ENCODE measurements at regions not wholly inside any gene's neighbourhood (a gene's known extent, or its start where the extent isn't known, plus 50 kb on each side); places are given as distances from the start of the nearest gene placed in this dataset.
A peak's percentile ranks its signal among the peaks of the same experiment; 100 is the strongest.

GRCh38 chr7:115748123-115748738 lies 282.3 kb downstream of the TFEC start:
- Histone ChIP-seq H3K14ac (ENCODE audit: low read length in 2 of 2) (no peak overlapping the region), H3K4me2 (ENCODE audit: low read length, poor library complexity, severe bottlenecking) (no peak overlapping the region)
- WGBS, result 74% methylated on average over 3 of the region's 5 CpGs

GRCh38 chr7:115747174-115747573 lies 283.4 kb downstream of the TFEC start:
- Histone ChIP-seq H2AK5ac (ENCODE audit: low read length, severe bottlenecking) (no peak overlapping the region), H3K4ac (ENCODE audit: low read depth in 1 of 2, low read length in 2 of 2) (no peak overlapping the region), H2BK12ac (ENCODE audit: low read length in 2 of 2) (no peak overlapping the region), H3K4me1 (ENCODE audit: control insufficient read depth, insufficient read depth, low read depth, low read length) (no peaks in the 10 kb centered on the region), H3K79me1 (replicated peaks; ENCODE audit: low read length, poor library complexity, severe bottlenecking) (no peaks in the 10 kb centered on the region), H3K27ac (ENCODE audit: low read length, poor library complexity, severe bottlenecking) (no peak overlapping the region), H3K23ac (ENCODE audit: low read length in 2 of 2) (no peak overlapping the region), H2BK5ac (ENCODE audit: low read depth, low read length, poor library complexity, severe bottlenecking) (no peak overlapping the region), H3K27me3 (ENCODE audit: control insufficient read depth in 1 of 2, insufficient read depth in 1 of 2, low read length in 2 of 2) (no peaks in the 10 kb centered on the region), H3K36me3 (ENCODE audit: control insufficient read depth in 1 of 2, insufficient read depth in 2 of 2, low read depth in 1 of 2, low read length in 2 of 2) (no peaks in the 10 kb centered on the region), H3K18ac (ENCODE audit: low read depth in 1 of 2, low read length in 2 of 2) (no peak overlapping the region), H2BK15ac (ENCODE audit: low read depth, poor library complexity, severe bottlenecking) (no peak overlapping the region), H3K9ac (ENCODE audit: low read length) (peak overlapping the region; percentile 12), H3K9me3 (ENCODE audit: control insufficient read depth, low read length) (no peaks in the 10 kb centered on the region), H3K4me3 (ENCODE audit: insufficient read depth in 1 of 2, low read depth in 1 of 2, low read length in 2 of 2) (no peak overlapping the region), H3K4me2 (ENCODE audit: low read length, poor library complexity, severe bottlenecking) (no peak overlapping the region), H2BK120ac (ENCODE audit: low read depth, low read length) (no peak overlapping the region), H2AFZ (ENCODE audit: low read depth, low read length) (no peak overlapping the region), H3K14ac (ENCODE audit: low read length in 2 of 2) (no peak overlapping the region), H4K8ac (ENCODE audit: low read length) (no peak overlapping the region), H4K91ac (ENCODE audit: low read length) (no peak overlapping the region)
- peak; percentile 9 for DNase-seq
- WGBS, result 72% methylated on average over 3 of the region's 4 CpGs

More at GRCh38 chr7:115748123-115748738, 282.3 kb downstream of the TFEC start:
- H2AFZ ChIP-seq (ENCODE audit: low read depth, low read length), result no peak overlapping the region
- no peak overlapping the region for H2BK120ac ChIP-seq (ENCODE audit: low read depth, low read length)
- no peak overlapping the region for H3K23ac ChIP-seq (ENCODE audit: low read length in 2 of 2)
- no peak overlapping the region for H3K4ac ChIP-seq (ENCODE audit: low read depth in 1 of 2, low read length in 2 of 2)
- H2BK5ac ChIP-seq (ENCODE audit: low read depth, low read length, poor library complexity, severe bottlenecking), result no peak overlapping the region
- no peaks in the 10 kb centered on the region for H3K9me3 ChIP-seq (ENCODE audit: control insufficient read depth, low read length)
- no peak overlapping the region for H3K27ac ChIP-seq (ENCODE audit: low read length, poor library complexity, severe bottlenecking)
- H3K36me3 ChIP-seq (ENCODE audit: control insufficient read depth in 1 of 2, insufficient read depth in 2 of 2, low read depth in 1 of 2, low read length in 2 of 2), result no peaks in the 10 kb centered on the region
- no peak overlapping the region for H3K9ac ChIP-seq (ENCODE audit: low read length)
- H2AK5ac ChIP-seq (ENCODE audit: low read length, severe bottlenecking), result no peak overlapping the region
- peak; percentile 16 for DNase-seq
- no peaks in the 10 kb centered on the region for H3K79me1 ChIP-seq (replicated peaks; ENCODE audit: low read length, poor library complexity, severe bottlenecking)
- no peak overlapping the region for H4K91ac ChIP-seq (ENCODE audit: low read length)
- no peaks in the 10 kb centered on the region for H3K4me1 ChIP-seq (ENCODE audit: control insufficient read depth, insufficient read depth, low read depth, low read length)
- H2BK15ac ChIP-seq (ENCODE audit: low read depth, poor library complexity, severe bottlenecking), result no peak overlapping the region
- no peak overlapping the region for H4K8ac ChIP-seq (ENCODE audit: low read length)
- no peak overlapping the region for H2BK12ac ChIP-seq (ENCODE audit: low read length in 2 of 2)
- H3K4me3 ChIP-seq (ENCODE audit: insufficient read depth in 1 of 2, low read depth in 1 of 2, low read length in 2 of 2), result no peak overlapping the region
- H3K27me3 ChIP-seq (ENCODE audit: control insufficient read depth in 1 of 2, insufficient read depth in 1 of 2, low read length in 2 of 2), result no peaks in the 10 kb centered on the region
- no peak overlapping the region for H3K18ac ChIP-seq (ENCODE audit: low read depth in 1 of 2, low read length in 2 of 2)

- Histone ChIP-seq H3K14ac (ENCODE audit: low read length in 2 of 2) (no peak overlapping the region), H2BK120ac (ENCODE audit: low read depth, low read length) (no peak overlapping the region), H2AK5ac (ENCODE audit: low read length, severe bottlenecking) (no peak overlapping the region), H4K8ac (ENCODE audit: low read length) (no peak overlapping the region), H3K18ac (ENCODE audit: low read depth in 1 of 2, low read length in 2 of 2) (no peak overlapping the region), H3K4ac (ENCODE audit: low read depth in 1 of 2, low read length in 2 of 2) (no peak overlapping the region), H3K36me3 (ENCODE audit: control insufficient read depth in 1 of 2, insufficient read depth in 2 of 2, low read depth in 1 of 2, low read length in 2 of 2) (no peaks in the 10 kb centered on the region), H4K91ac (ENCODE audit: low read length) (no peak overlapping the region), H3K27ac (ENCODE audit: low read length, poor library complexity, severe bottlenecking) (no peak overlapping the region), H3K4me3 (ENCODE audit: insufficient read depth in 1 of 2, low read depth in 1 of 2, low read length in 2 of 2) (no peak overlapping the region), H2BK12ac (ENCODE audit: low read length in 2 of 2) (no peak overlapping the region), H3K9ac (ENCODE audit: low read length) (no peak overlapping the region), H2BK15ac (ENCODE audit: low read depth, poor library complexity, severe bottlenecking) (no peak overlapping the region), H3K4me1 (ENCODE audit: control insufficient read depth, insufficient read depth, low read depth, low read length) (no peaks in the 10 kb centered on the region), H3K27me3 (ENCODE audit: control insufficient read depth in 1 of 2, insufficient read depth in 1 of 2, low read length in 2 of 2) (no peaks in the 10 kb centered on the region), H3K9me3 (ENCODE audit: control insufficient read depth, low read length) (no peaks in the 10 kb centered on the region), H3K79me1 (replicated peaks; ENCODE audit: low read length, poor library complexity, severe bottlenecking) (no peaks in the 10 kb centered on the region), H2AFZ (ENCODE audit: low read depth, low read length) (no peak overlapping the region), H2BK5ac (ENCODE audit: low read depth, low read length, poor library complexity, severe bottlenecking) (no peak overlapping the region), H3K4me2 (ENCODE audit: low read length, poor library complexity, severe bottlenecking) (no peak overlapping the region), H3K23ac (ENCODE audit: low read length in 2 of 2) (no peak overlapping the region)
- DNase-seq, result no peak
These were observed 290.5 kb downstream of the TFEC start for GRCh38 chr7:115740043-115740442.

- WGBS, result 92% methylated on average over 2 of the region's 3 CpGs
These were observed 295.9 kb downstream of the TFEC start for GRCh38 chr7:115734641-115735040.

More at GRCh38 chr7:115734641-115735040, 295.9 kb downstream of the TFEC start:
- no peaks in the 10 kb centered on the region for H3K4me1 ChIP-seq (ENCODE audit: control insufficient read depth, insufficient read depth, low read depth, low read length)
- no peaks in the 10 kb centered on the region for H3K9me3 ChIP-seq (ENCODE audit: control insufficient read depth, low read length)
- no peak overlapping the region for H2BK12ac ChIP-seq (ENCODE audit: low read length in 2 of 2)
- no peaks in the 10 kb centered on the region for H3K79me1 ChIP-seq (replicated peaks; ENCODE audit: low read length, poor library complexity, severe bottlenecking)
- H3K4ac ChIP-seq (ENCODE audit: low read depth in 1 of 2, low read length in 2 of 2), result no peak overlapping the region
- H2BK15ac ChIP-seq (ENCODE audit: low read depth, poor library complexity, severe bottlenecking), result no peak overlapping the region
- no peak overlapping the region for H4K8ac ChIP-seq (ENCODE audit: low read length)
- H3K4me2 ChIP-seq (ENCODE audit: low read length, poor library complexity, severe bottlenecking), result no peak overlapping the region
- no peak overlapping the region for H3K27ac ChIP-seq (ENCODE audit: low read length, poor library complexity, severe bottlenecking)
- H3K27me3 ChIP-seq (ENCODE audit: control insufficient read depth in 1 of 2, insufficient read depth in 1 of 2, low read length in 2 of 2), result no peaks in the 10 kb centered on the region
- no peak overlapping the region for H3K23ac ChIP-seq (ENCODE audit: low read length in 2 of 2)
- no peak overlapping the region for H3K14ac ChIP-seq (ENCODE audit: low read length in 2 of 2)
- no peak overlapping the region for H4K91ac ChIP-seq (ENCODE audit: low read length)
- no peak overlapping the region for H2AK5ac ChIP-seq (ENCODE audit: low read length, severe bottlenecking)
- DNase-seq, result no peak
- no peak overlapping the region for H3K4me3 ChIP-seq (ENCODE audit: insufficient read depth in 1 of 2, low read depth in 1 of 2, low read length in 2 of 2)
- no peak overlapping the region for H2BK5ac ChIP-seq (ENCODE audit: low read depth, low read length, poor library complexity, severe bottlenecking)
- H3K18ac ChIP-seq (ENCODE audit: low read depth in 1 of 2, low read length in 2 of 2), result no peak overlapping the region
- H2BK120ac ChIP-seq (ENCODE audit: low read depth, low read length), result no peak overlapping the region
- H2AFZ ChIP-seq (ENCODE audit: low read depth, low read length), result no peak overlapping the region
- H3K9ac ChIP-seq (ENCODE audit: low read length), result no peak overlapping the region
- no peaks in the 10 kb centered on the region for H3K36me3 ChIP-seq (ENCODE audit: control insufficient read depth in 1 of 2, insufficient read depth in 2 of 2, low read depth in 1 of 2, low read length in 2 of 2)
